ENCODE measurements at regions not wholly inside any gene's neighbourhood (a gene's known extent, or its start where the extent isn't known, plus 50 kb on each side); places are given as distances from the start of the nearest gene placed in this dataset.

DNA sequence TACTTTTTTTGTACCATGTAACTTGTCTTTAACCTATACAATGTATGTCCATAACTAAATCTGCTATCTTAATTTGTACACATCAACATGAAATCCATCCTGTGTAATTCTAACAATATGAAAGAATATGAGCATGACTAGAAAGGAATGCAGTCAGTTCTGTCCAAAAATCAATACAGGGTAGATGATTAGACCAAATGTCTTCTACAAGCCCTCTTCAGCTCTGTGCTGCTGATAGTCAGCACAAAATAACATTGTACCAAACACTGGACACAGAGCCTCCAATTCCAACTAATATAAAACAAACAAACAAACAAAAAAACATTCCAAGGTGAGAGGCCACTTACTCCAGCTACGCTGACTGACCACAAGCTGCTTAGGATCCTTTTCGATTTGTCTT is 301.4 kb upstream of the IRAK1BP1 start:
- WGBS, 2 donors = 81 to 86% methylated on average over 2 of the region's 2 CpGs
- TF ChIP-seq, protein P1, sequence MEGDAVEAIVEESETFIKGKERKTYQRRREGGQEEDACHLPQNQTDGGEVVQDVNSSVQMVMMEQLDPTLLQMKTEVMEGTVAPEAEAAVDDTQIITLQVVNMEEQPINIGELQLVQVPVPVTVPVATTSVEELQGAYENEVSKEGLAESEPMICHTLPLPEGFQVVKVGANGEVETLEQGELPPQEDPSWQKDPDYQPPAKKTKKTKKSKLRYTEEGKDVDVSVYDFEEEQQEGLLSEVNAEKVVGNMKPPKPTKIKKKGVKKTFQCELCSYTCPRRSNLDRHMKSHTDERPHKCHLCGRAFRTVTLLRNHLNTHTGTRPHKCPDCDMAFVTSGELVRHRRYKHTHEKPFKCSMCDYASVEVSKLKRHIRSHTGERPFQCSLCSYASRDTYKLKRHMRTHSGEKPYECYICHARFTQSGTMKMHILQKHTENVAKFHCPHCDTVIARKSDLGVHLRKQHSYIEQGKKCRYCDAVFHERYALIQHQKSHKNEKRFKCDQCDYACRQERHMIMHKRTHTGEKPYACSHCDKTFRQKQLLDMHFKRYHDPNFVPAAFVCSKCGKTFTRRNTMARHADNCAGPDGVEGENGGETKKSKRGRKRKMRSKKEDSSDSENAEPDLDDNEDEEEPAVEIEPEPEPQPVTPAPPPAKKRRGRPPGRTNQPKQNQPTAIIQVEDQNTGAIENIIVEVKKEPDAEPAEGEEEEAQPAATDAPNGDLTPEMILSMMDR (IDR thresholded peaks at IDR 0.05) = no peak

DNA sequence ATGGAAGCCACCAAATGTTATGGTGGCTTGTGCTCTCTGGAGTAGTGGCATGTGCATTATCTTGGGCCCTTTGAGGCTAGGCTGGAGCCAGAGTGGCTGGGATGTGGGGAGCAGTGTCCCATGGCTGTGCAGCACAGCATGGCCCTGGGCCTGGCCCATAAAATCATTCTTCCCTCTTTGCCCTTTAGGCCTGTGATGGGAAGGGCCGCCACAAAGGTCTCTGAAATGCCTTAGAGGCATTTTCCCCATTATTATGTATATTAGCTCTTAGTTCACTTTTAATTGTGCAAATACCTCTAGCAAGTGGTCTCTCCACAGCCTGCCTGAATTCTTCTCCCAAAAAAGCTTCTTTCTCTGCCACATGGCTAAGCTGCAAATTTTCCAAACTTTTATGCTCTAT is 297.3 kb upstream of the IRAK1BP1 start:
- ATAC-seq = no peak
- Histone ChIP-seq H3K36me3 (no peaks in the 10 kb centered on the region), H3K9me3 (peaks cover 0 to 59% (median 11%) of the 10 kb centered on the region in 11 donors), H3K4me3 (no peak overlapping the region), H3K27ac (no peak overlapping the region), H3K4me1 (no peaks in the 10 kb centered on the region), H3K27me3 (no peaks in the 10 kb centered on the region)
- WGBS, 2 donors = 75 to 76% methylated on average over 1 of the region's 1 CpG
- no peak for DNase-seq
- TF ChIP-seq, protein P1 (IDR thresholded peaks at IDR 0.05) = no peak
- intact Hi-C loops (cut with DNase I) = no loop called here

More for the DNA sequence above, 301.4 kb upstream of the IRAK1BP1 start:
- Histone ChIP-seq H3K4me1 (no peaks in the 10 kb centered on the region), H3K36me3 (no peaks in the 10 kb centered on the region), H3K9me3 (peaks cover 0 to 36% (median 11%) of the 10 kb centered on the region in 11 donors), H3K4me3 (no peak overlapping the region), H3K27ac (no peak overlapping the region), H3K27me3 (no peaks in the 10 kb centered on the region)
- DNase-seq = no peak
- intact Hi-C loops (cut with DNase I) = no loop called here
- ATAC-seq = no peak

DNA sequence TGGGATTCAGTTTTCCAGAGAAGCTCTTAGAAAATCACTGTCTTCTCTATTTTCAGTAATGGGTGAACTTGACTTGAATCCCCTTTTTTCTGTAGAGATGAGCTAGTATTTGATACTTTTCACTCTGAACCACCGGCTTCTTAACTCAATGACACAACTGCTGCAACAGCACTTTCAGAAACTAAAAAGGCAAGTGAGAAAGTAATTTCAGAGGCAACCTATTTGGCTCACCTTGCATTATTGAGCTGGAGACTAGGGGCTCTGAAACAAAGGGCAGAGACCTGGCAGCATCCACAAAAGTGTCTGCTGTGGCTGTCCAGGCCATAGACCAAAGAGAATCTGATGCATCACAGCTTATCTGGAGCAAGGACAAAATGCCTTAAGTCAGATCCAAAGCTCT is 289.8 kb upstream of the IRAK1BP1 start:
- DNase-seq (no peak), ATAC-seq (no peak)

DNA sequence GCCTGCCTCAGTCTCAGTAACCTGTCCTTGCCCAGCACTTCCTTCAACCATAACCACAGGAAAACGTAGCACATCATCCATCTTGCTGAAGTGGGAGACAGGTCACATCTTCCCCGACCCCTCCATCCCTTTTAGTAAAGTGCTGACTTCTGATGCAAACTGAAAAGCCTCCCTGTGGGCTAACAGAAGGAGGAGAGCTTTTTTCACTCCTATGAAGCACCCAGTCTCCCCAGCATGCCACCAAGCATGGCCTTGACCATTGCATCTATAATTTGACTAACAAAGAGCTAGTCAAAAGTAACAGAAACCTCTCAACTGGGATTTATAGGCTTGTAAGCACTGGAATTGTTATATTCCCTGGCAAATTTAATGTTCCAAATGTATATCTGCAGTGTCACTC is 288.9 kb upstream of the IRAK1BP1 start:
- DNase-seq (no peak), ATAC-seq (no peak)
- Histone ChIP-seq H3K36me3 (no peaks in the 10 kb centered on the region), H3K9me3 (no peaks in the 10 kb centered on the region), H3K27ac (no peak overlapping the region), H3K4me1 (no peaks in the 10 kb centered on the region), H3K27me3 (no peaks in the 10 kb centered on the region), H3K4me3 (no peak overlapping the region)
- intact Hi-C loops (cut with DNase I) = no loop called here
- TF ChIP-seq, protein P1 (IDR thresholded peaks at IDR 0.05) = no peak
- WGBS, 2 donors = 40 to 42% methylated on average over 2 of the region's 2 CpGs

More for the DNA sequence above, 289.8 kb upstream of the IRAK1BP1 start:
- intact Hi-C loops (cut with DNase I) = no loop called here
- peaks cover 0 to 8% (median 0%) of the 10 kb centered on the region in 11 donors for H3K9me3 ChIP-seq
- TF ChIP-seq, protein P1 (IDR thresholded peaks at IDR 0.05) = no peak
- no peak overlapping the region for H3K4me3 ChIP-seq
- 87 to 91% methylated on average over 1 of the region's 1 CpG for WGBS, 2 donors
- no peak overlapping the region for H3K27ac ChIP-seq
- no peaks in the 10 kb centered on the region for H3K36me3 ChIP-seq
- H3K27me3 ChIP-seq = no peaks in the 10 kb centered on the region
- no peaks in the 10 kb centered on the region for H3K4me1 ChIP-seq
